AG10803 (cell line): ENCODE measurements at regions not wholly inside any gene's neighbourhood (a gene's known extent, or its start where the extent isn't known, plus 50 kb on each side); places are given as distances from the start of the nearest gene placed in this dataset.

Experiments
- DNase-seq: peaks from one replicate; pipeline ENCODE4 v3.0.0; 2010; ENCODE audit warnings: low read depth
- H3K4me3 ChIP-seq: 2 replicates; pipeline ENCODE4 v1.5.1; 2011; ENCODE audit warnings: mild to moderate bottlenecking, low read length, control low read depth
- TF ChIP-seq, protein P1 (sequence below): conservative IDR thresholded peaks from 2 replicates; pipeline ENCODE4 v1.5.1; 2011; ENCODE audit warnings: mild to moderate bottlenecking, low read length, control low read depth, inconsistent platforms

GRCh38 chr14:87522575-87522974, 470.4 kb downstream of the GALC start:
- DNase-seq = no peak
- TF ChIP-seq, protein P1, sequence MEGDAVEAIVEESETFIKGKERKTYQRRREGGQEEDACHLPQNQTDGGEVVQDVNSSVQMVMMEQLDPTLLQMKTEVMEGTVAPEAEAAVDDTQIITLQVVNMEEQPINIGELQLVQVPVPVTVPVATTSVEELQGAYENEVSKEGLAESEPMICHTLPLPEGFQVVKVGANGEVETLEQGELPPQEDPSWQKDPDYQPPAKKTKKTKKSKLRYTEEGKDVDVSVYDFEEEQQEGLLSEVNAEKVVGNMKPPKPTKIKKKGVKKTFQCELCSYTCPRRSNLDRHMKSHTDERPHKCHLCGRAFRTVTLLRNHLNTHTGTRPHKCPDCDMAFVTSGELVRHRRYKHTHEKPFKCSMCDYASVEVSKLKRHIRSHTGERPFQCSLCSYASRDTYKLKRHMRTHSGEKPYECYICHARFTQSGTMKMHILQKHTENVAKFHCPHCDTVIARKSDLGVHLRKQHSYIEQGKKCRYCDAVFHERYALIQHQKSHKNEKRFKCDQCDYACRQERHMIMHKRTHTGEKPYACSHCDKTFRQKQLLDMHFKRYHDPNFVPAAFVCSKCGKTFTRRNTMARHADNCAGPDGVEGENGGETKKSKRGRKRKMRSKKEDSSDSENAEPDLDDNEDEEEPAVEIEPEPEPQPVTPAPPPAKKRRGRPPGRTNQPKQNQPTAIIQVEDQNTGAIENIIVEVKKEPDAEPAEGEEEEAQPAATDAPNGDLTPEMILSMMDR = no peak
- H3K4me3 ChIP-seq = no peak overlapping the region

DNA sequence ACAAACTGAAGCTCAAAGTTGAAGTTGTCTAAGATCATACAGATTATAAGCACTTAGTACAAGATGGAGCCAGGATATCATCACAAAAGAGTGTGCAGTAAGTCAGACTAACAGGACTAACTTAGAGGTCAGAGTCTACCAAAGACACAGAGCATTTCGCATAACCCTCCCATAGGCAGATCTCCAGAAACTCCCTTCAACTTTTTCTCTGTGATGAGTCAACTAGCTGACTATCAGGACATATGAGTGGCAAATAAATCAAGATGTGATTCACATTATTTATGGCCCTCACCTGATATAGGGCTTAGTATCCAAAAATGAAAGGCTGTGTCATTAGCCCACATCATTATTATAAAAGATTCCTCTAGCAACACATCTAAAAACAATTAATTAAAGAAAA, 484.6 kb downstream of the GALC start:
- TF ChIP-seq, protein P1 = no peak
- DNase-seq = no peak

GRCh38 chr14:87503711-87504110, 489.3 kb downstream of the GALC start:
- no peak overlapping the region for H3K4me3 ChIP-seq
- DNase-seq = no peak
- TF ChIP-seq, protein P1 = no peak

More for the DNA sequence above, 484.6 kb downstream of the GALC start:
- no peak overlapping the region for H3K4me3 ChIP-seq

DNA sequence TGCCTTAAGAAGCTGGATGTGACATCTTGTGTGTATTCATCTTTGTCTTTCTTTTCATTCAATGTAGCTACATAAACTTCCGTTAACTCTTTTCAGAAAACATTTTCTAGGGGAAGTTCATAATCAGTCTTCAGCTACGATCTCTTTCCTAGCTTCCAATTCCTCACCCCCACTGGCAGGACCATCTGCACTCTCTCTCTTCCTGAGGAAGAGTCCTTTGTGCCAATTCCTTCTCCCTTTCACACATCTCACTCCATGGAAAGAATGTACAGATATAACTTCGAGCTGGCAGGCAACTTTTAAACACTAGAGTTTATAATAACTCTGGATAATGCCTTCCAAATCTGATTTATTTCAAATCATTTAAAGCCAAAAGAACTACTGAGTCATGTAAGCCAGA, 495.7 kb downstream of the GALC start:
- no peak for DNase-seq
- TF ChIP-seq, protein P1 = no peak
- H3K4me3 ChIP-seq = no peak overlapping the region

- no peak overlapping the region for H3K4me3 ChIP-seq
- TF ChIP-seq, protein P1 = no peak
Observed at GRCh38 chr14:87494010-87494409, 499.0 kb downstream of the GALC start.

GRCh38 chr14:87492561-87492960, 500.4 kb downstream of the GALC start:
- TF ChIP-seq, protein P1 = no peak
- H3K4me3 ChIP-seq = no peak overlapping the region

More at GRCh38 chr14:87494010-87494409, 499.0 kb downstream of the GALC start:
- DNase-seq = no peak

DNA sequence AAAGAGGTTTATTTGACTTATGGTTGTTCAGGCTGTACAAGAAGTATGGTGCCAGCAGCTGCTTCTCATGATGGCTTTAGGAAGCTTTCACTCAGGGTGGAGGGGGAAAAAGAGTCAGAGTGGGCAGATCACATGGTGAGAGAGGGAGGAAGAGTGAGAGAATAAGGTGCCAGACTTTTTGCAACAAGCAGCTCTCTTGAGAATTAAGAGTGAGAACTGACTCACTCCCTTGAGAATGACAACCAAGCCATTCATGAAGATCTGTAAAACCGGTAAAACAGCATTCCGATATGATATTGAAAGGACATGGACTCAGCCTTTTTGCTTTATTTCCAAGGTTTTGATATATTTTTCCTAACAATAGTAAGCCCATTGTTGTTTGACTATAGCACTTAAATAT, 501.2 kb downstream of the GALC start:
- no peak overlapping the region for H3K4me3 ChIP-seq
- TF ChIP-seq, protein P1 = no peak

More at GRCh38 chr14:87492561-87492960, 500.4 kb downstream of the GALC start:
- DNase-seq = no peak

More for the DNA sequence above, 501.2 kb downstream of the GALC start:
- no peak for DNase-seq
